LNCaP clone FGC (cell line): ENCODE measurements at regions not wholly inside any gene's neighbourhood (a gene's known extent, or its start where the extent isn't known, plus 50 kb on each side); places are given as distances from the start of the nearest gene placed in this dataset.

Experiments
- DNase-seq: peaks from one replicate; pipeline ENCODE4 v3.0.0-alpha.2; 2011; ENCODE audit warnings: low read depth
- H3K4me3 ChIP-seq: 2 replicates; pipeline ENCODE4 v1.5.1; 2011; ENCODE audit warnings: mild to moderate bottlenecking, low read depth, low read length, control low read depth
- TF ChIP-seq, protein P1 (sequence below): IDR thresholded peaks from 2 replicates; pipeline ENCODE4 v1.5.1; 2012; ENCODE audit warnings: mild to moderate bottlenecking; ENCODE audit not compliant: control insufficient read depth, insufficient read depth; ENCODE audit errors: extremely low read depth

DNA sequence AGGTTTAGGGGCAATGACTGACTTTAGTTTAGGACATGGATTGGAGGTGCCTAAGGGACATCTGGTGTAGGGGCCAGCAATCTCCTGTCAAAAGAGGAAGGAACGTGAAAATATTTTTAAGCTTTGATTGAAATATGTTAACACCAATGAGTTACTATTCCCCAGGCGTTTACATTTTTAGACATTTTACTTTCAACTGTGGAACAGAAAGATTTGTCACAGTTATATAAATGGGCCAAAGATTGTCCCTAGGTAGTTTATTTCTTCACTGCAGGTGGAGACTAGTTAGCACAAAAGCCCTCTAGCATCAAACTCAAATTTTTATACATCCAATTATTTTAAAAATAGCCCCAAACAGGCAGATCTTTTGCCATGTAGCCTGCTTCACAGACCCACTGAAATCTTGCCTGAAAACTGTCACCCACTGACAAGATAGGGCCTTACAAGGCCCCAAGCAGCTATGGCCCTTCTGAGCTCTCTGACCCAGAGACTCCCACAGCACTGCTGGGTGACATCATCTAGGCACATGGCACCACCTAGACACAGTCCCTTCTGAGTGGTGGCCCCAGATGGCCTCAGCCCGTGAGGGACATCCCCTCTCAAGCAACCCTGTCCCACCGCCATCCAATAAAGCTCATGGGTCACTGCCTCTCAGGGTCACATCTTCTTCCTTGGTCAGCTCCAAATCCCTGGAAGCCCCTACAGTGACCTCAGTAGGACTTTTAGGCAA lies 64.8 kb upstream of the DOCK9 start:
- no peak overlapping the region for H3K4me3 ChIP-seq
- DNase-seq = no peak
- TF ChIP-seq, protein P1, sequence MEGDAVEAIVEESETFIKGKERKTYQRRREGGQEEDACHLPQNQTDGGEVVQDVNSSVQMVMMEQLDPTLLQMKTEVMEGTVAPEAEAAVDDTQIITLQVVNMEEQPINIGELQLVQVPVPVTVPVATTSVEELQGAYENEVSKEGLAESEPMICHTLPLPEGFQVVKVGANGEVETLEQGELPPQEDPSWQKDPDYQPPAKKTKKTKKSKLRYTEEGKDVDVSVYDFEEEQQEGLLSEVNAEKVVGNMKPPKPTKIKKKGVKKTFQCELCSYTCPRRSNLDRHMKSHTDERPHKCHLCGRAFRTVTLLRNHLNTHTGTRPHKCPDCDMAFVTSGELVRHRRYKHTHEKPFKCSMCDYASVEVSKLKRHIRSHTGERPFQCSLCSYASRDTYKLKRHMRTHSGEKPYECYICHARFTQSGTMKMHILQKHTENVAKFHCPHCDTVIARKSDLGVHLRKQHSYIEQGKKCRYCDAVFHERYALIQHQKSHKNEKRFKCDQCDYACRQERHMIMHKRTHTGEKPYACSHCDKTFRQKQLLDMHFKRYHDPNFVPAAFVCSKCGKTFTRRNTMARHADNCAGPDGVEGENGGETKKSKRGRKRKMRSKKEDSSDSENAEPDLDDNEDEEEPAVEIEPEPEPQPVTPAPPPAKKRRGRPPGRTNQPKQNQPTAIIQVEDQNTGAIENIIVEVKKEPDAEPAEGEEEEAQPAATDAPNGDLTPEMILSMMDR = no peak

DNA sequence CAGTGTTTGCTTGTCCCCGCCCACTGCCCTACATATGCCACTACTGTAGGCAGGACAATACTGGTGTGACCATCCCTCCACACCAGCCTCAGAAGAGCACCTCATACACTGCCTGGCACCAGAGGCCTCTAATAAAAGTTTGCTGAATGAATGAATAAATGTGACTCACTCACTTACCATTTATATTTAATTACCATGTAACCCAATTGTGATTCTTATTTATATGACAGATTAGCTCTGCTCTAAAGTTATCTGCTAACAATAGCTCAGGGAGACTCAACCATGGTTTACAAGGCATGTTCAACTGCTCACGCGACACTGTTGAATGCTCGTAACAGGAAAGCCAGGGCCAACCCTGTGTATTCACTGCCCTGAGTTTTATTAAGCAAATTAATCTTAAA lies 66.0 kb upstream of the DOCK9 start:
- TF ChIP-seq, protein P1 = no peak
- no peak overlapping the region for H3K4me3 ChIP-seq
- DNase-seq = no peak

DNA sequence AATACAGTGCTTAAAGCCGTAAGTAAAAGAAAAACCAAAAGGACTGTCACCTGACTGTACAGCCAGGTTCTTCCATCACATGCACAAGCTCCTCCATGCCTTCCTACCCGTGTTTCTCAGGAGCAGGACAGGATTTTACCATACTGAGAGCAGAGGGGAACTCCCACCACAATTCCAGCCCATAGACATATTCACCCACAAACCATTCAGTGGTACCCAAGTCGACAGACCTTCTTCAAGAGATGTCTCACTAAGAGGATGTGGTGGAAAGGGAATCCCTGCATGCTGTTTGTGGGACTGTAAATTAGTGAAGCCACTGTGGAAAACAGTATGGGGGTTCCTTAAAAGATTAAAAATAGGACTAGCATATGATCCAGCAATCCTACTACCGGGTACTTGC lies 66.9 kb upstream of the DOCK9 start:
- TF ChIP-seq, protein P1 = no peak
- DNase-seq = no peak
- no peak overlapping the region for H3K4me3 ChIP-seq

DNA sequence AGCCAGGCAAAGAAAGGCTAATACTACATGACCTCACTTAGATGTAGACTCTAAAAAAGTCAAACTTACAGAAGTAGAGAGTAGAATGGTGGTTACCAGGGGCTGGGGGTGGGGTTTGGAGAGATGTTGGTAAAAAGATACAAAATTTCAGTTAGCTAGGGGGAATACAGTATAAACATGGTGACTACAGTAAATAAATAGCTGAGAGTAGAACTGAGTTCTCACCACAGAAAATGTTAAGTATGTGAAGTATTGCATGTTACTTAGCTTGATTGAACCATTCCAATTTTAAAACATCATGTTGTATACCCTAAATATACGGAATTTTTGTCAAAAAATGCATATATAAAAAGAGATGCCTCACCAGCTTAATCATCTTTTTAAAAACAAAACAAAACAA lies 67.5 kb upstream of the DOCK9 start:
- DNase-seq = no peak
- H3K4me3 ChIP-seq = no peak overlapping the region
- TF ChIP-seq, protein P1 = no peak

DNA sequence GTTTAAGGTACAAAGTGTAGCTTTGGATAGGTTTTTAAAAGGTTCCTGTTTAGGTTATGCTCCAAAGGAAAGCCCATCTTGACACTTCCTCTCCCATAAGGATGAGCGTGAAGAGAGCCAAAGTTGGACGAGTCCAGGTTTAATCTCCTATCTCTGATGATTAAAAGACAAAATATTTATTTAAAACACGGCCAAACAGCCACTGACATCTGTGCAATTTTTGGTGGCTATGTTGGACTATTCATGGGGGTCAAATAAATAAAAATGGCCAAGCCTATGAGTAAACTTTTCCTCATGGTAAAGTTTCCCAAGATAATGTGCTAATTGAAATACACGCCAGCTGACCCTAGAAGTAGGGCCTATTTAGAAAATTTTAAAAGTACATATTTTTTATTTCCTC lies 69.0 kb upstream of the DOCK9 start:
- no peak for DNase-seq
- TF ChIP-seq, protein P1 = no peak
- H3K4me3 ChIP-seq = no peak overlapping the region

DNA sequence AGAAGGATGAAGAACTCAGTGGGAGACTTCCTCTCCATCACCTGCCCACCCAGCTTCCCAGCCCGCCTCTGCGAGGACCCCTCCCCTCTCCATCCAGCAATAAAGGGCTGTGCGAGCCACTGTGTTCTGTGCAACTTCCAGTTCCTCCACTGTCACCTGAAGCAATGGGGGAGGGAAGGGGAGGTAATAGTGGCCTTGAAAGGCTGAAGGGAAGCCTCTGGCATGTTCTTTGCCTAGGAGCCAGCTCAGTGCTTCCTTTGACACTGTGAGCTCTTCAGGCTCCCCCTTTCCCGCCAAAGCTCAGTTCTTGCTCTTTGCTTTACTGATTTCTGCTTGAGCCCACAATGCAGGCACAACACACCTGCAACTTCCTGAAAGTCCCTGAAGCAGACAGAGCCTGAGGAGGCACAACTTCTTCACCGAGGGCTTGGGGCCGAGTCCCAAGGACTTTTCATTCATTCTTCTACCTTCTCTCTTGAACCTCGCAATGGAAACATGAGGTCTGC lies 73.2 kb upstream of the DOCK9 start:
- no peak for DNase-seq
- H3K4me3 ChIP-seq = no peak overlapping the region
- TF ChIP-seq, protein P1 = no peak

DNA sequence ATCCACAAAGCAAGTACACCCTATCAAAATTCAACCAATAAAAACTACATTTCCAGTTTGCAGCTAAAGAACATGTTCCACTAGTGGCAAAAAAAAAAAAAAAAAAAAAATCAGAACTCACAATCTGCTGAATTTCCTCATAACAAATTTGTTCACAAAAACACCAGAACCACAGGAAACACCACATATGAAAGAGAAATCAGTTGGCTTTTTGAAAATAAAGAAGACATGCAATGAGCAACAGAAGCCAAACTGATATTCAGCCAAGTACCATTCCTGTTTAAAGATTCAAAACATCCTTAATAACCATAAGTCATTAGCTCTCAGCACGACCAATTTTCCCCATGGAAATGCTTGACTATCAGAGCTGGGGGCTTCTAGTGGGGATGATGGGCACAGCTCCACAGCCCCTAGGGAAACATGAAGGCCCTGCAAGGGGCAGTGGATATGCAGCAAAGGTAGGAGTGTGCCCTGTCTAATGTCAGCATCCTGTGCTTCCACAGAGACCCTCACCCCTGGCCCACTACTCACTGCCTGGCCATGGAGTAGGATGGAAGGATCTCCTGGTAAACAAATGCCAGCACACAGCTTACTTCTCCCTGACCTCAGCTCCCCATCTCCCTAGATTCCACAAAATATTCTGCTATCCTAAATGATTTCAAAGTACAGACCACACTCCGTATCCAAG lies 74.0 kb upstream of the DOCK9 start:
- TF ChIP-seq, protein P1 = no peak
- H3K4me3 ChIP-seq = no peak overlapping the region
- no peak for DNase-seq
